Esophagus (tissue), 2 donors: ENCODE measurements at regions not wholly inside any gene's neighbourhood (a gene's known extent, or its start where the extent isn't known, plus 50 kb on each side); places are given as distances from the start of the nearest gene placed in this dataset.

ENCODE experiments used
- H3K27ac ChIP-seq, 2 donors: one replicate each; pipeline ENCODE4 v1.5.1; 2013; ENCODE audit warnings: low read depth in 2 of 2, mild to moderate bottlenecking in 2 of 2, inconsistent platforms in 1 of 2, low read length in 1 of 2, moderate library complexity in 1 of 2
- H3K27me3 ChIP-seq, 2 donors: one replicate each; pipeline ENCODE4 v1.6.1; 2013; ENCODE audit warnings: low read length in 2 of 2, control low read depth in 1 of 2, mild to moderate bottlenecking in 1 of 2; ENCODE audit not compliant: insufficient read depth in 2 of 2, control insufficient read depth in 1 of 2
- H3K36me3 ChIP-seq, 2 donors: one replicate each; pipeline ENCODE4 v1.6.1; 2013; ENCODE audit warnings: low read length in 1 of 2; ENCODE audit not compliant: control insufficient read depth in 2 of 2, insufficient read depth in 2 of 2
- H3K4me1 ChIP-seq, 2 donors: one replicate each; pipeline ENCODE4 v1.6.1; 2013; ENCODE audit warnings: low read length in 1 of 2; ENCODE audit not compliant: control insufficient read depth in 2 of 2, insufficient read depth in 2 of 2
- H3K4me3 ChIP-seq, 2 donors: one replicate each; pipeline ENCODE4 v1.5.1; 2013; ENCODE audit warnings: low read length in 2 of 2, mild to moderate bottlenecking in 2 of 2, low read depth in 1 of 2, moderate library complexity in 1 of 2
- H3K9me3 ChIP-seq, 2 donors: one replicate each; pipeline ENCODE4 v1.6.1; 2013; ENCODE audit warnings: mild to moderate bottlenecking in 2 of 2, low read depth in 1 of 2, low read length in 1 of 2, moderate library complexity in 1 of 2; ENCODE audit not compliant: control insufficient read depth in 2 of 2, insufficient read depth in 1 of 2
- WGBS, 2 donors: extraction: QIAGEN DNeasy Blood & Tissue Kit; methylation state at CpG; one replicate each; pipeline ENCODE4 v1.1.7; 2013; 5-methylcytosine and 5-hydroxymethylcytosine counted together
- donor health status: healthy with polysubstance abuse.
- donor health status: Bipolar disorder and iron deficiency.

GRCh38 chr2:121098556-121098955 is 186.4 kb downstream of the TFCP2L1 start:
- Histone ChIP-seq H3K36me3 (no peaks in the 10 kb centered on the region), H3K4me1 (no peaks in the 10 kb centered on the region), H3K4me3 (no peak overlapping the region), H3K27me3 (peaks cover 0 to 3% of the 10 kb centered on the region in 2 donors), H3K27ac (no peak overlapping the region), H3K9me3 (no peaks in the 10 kb centered on the region)
- 90 to 91% methylated on average over 7 of the region's 7 CpGs for WGBS, 2 donors

- Histone ChIP-seq H3K36me3 (no peaks in the 10 kb centered on the region), H3K4me1 (no peaks in the 10 kb centered on the region), H3K4me3 (no peak overlapping the region), H3K27ac (no peak overlapping the region), H3K9me3 (no peaks in the 10 kb centered on the region), H3K27me3 (peaks cover 0 to 3% of the 10 kb centered on the region in 2 donors)
- WGBS, 2 donors, result 66 to 72% methylated on average over 8 of the region's 8 CpGs
These were observed 185.4 kb downstream of the TFCP2L1 start for GRCh38 chr2:121099329-121100290.

GRCh38 chr2:121101093-121101715 is 183.8 kb downstream of the TFCP2L1 start:
- H3K4me3 ChIP-seq, result no peak overlapping the region
- H3K9me3 ChIP-seq, result no peaks in the 10 kb centered on the region
- H3K27me3 ChIP-seq, result peaks cover 0 to 3% of the 10 kb centered on the region in 2 donors
- H3K27ac ChIP-seq, result no peak overlapping the region
- WGBS, 2 donors, result 86 to 88% methylated on average over 10 of the region's 10 CpGs
- H3K4me1 ChIP-seq, result no peaks in the 10 kb centered on the region
- no peaks in the 10 kb centered on the region for H3K36me3 ChIP-seq

- Histone ChIP-seq H3K27me3 (peaks cover 0 to 3% of the 10 kb centered on the region in 2 donors), H3K4me1 (no peaks in the 10 kb centered on the region), H3K4me3 (no peak overlapping the region), H3K36me3 (no peaks in the 10 kb centered on the region), H3K27ac (no peak overlapping the region), H3K9me3 (no peaks in the 10 kb centered on the region)
- 63 to 74% methylated on average over 2 of the region's 2 CpGs for WGBS, 2 donors
These were observed 182.1 kb downstream of the TFCP2L1 start for GRCh38 chr2:121102941-121103340.

GRCh38 chr2:121103960-121104359 is 181.0 kb downstream of the TFCP2L1 start:
- 70 to 78% methylated on average over 5 of the region's 5 CpGs for WGBS, 2 donors
- Histone ChIP-seq H3K27ac (no peak overlapping the region), H3K27me3 (peaks cover 0 to 3% of the 10 kb centered on the region in 2 donors)

GRCh38 chr2:121104721-121105141 is 180.3 kb downstream of the TFCP2L1 start:
- Histone ChIP-seq H3K36me3 (no peaks in the 10 kb centered on the region), H3K4me3 (no peak overlapping the region), H3K9me3 (no peaks in the 10 kb centered on the region), H3K27ac (no peak overlapping the region), H3K27me3 (peaks cover 0 to 3% of the 10 kb centered on the region in 2 donors), H3K4me1 (no peaks in the 10 kb centered on the region)
- WGBS, 2 donors, result 49 to 50% methylated on average over 10 of the region's 10 CpGs

More at GRCh38 chr2:121103960-121104359, 181.0 kb downstream of the TFCP2L1 start:
- H3K4me1 ChIP-seq, result no peaks in the 10 kb centered on the region
- no peak overlapping the region for H3K4me3 ChIP-seq
- H3K36me3 ChIP-seq, result no peaks in the 10 kb centered on the region
- H3K9me3 ChIP-seq, result no peaks in the 10 kb centered on the region

GRCh38 chr2:121110924-121111323 is 174.1 kb downstream of the TFCP2L1 start:
- Histone ChIP-seq H3K4me3 (no peak overlapping the region), H3K9me3 (peaks cover 0 to 3% of the 10 kb centered on the region in 2 donors), H3K36me3 (no peaks in the 10 kb centered on the region), H3K27ac (no peak overlapping the region), H3K4me1 (no peaks in the 10 kb centered on the region), H3K27me3 (no peaks in the 10 kb centered on the region)

GRCh38 chr2:121118951-121119350 is 166.1 kb downstream of the TFCP2L1 start:
- 85 to 89% methylated on average over 7 of the region's 7 CpGs for WGBS, 2 donors
- Histone ChIP-seq H3K4me3 (no peak overlapping the region), H3K4me1 (no peaks in the 10 kb centered on the region), H3K27me3 (no peaks in the 10 kb centered on the region), H3K36me3 (no peaks in the 10 kb centered on the region), H3K9me3 (no peaks in the 10 kb centered on the region), H3K27ac (no peak overlapping the region)

GRCh38 chr2:121120411-121120810 is 164.6 kb downstream of the TFCP2L1 start:
- no peak overlapping the region for H3K27ac ChIP-seq
- no peaks in the 10 kb centered on the region for H3K4me1 ChIP-seq
- H3K36me3 ChIP-seq, result no peaks in the 10 kb centered on the region
- no peaks in the 10 kb centered on the region for H3K27me3 ChIP-seq
- WGBS, 2 donors, result 93% methylated on average over 8 of the region's 8 CpGs
- no peak overlapping the region for H3K4me3 ChIP-seq
- H3K9me3 ChIP-seq, result no peaks in the 10 kb centered on the region
